GM12878 (cell line): ENCODE measurements at regions not wholly inside any gene's neighbourhood (a gene's known extent, or its start where the extent isn't known, plus 50 kb on each side); places are given as distances from the start of the nearest gene placed in this dataset.

Source experiments
- ATAC-seq: fragments of 200-7000 bp; cut with Tn5 transposase; 3 replicates; pipeline ENCODE4 v1.9.1; 2020; ENCODE audit warnings: mild to moderate bottlenecking, moderate library complexity
- BruUV-seq: library from RNA; stranded (reverse); fragments of 400-500 nt; replicated peaks from 2 replicates; lab custom pipeline; 2021; lab: Mats Ljungman, UMichigan
- CTCF ChIA-PET: fragments of 300-600 bp; sonication (Branson Sonifier 250); formaldehyde crosslinking; extraction: SDS; loops from one replicate; lab custom pipeline; 2021; ENCODE audit warnings: inconsistent platforms; lab: Yijun Ruan, JAX
- POLR2A ChIA-PET: fragments of 350-600 bp; formaldehyde crosslinking; extraction: SDS; loops from one replicate; lab custom pipeline; 2021; ENCODE audit warnings: inconsistent platforms; lab: Charles Lee
- RAD21 ChIA-PET: fragments of 300-600 bp; sonication (Branson Sonifier 250); formaldehyde crosslinking; loops from one replicate; lab custom pipeline; 2023; ENCODE audit warnings: antibody characterized with exemption; ENCODE audit not compliant: unreplicated experiment; lab: Charles Lee
- SMC1A ChIA-PET: fragments of 300-600 bp; sonication (Branson Sonifier 250); formaldehyde crosslinking; loops from one replicate; lab custom pipeline; 2023; ENCODE audit not compliant: unreplicated experiment, uncharacterized antibody; lab: Charles Lee
- DNase-seq: peaks from one replicate; pipeline ENCODE4 v3.0.0-alpha.2; 2011; ENCODE audit warnings: low read depth, low spot score
- FAIRE-seq: peaks from 3 replicates; lab custom pipeline; 2011; peaks lifted over from hg19 to GRCh38; lab: Jason Lieb, UNC
- H2AFZ ChIP-seq: 2 replicates; pipeline ENCODE4 v1.6.0; 2011; ENCODE audit warnings: low read depth, low read length, control low read depth; ENCODE audit not compliant: control insufficient read depth
- H3K27ac ChIP-seq: 2 replicates; pipeline ENCODE4 v1.5.1; 2011; ENCODE audit warnings: control low read depth; ENCODE audit not compliant: control insufficient read depth, insufficient read depth
- H3K27me3 ChIP-seq, 2 experiments: replicated peaks in 1 of 2; 2 replicates each; pipeline versions ENCODE4 v1.6.0 to v1.6.1; 2011; ENCODE audit warnings: low read length in 1 of 2; ENCODE audit not compliant: control insufficient read depth in 2 of 2, insufficient read depth in 2 of 2
- H3K36me3 ChIP-seq, 2 experiments: 2 replicates each; pipeline ENCODE4 v1.5.1; 2011; ENCODE audit warnings: low read length in 1 of 2; ENCODE audit not compliant: control insufficient read depth in 2 of 2, insufficient read depth in 2 of 2
- H3K4me1 ChIP-seq: 2 replicates; pipeline ENCODE4 v1.6.1; 2011; ENCODE audit warnings: mild to moderate bottlenecking, low read length, moderate library complexity, mixed read lengths; ENCODE audit not compliant: control insufficient read depth, insufficient read depth
- H3K4me2 ChIP-seq: 2 replicates; pipeline ENCODE4 v1.6.0; 2011; ENCODE audit warnings: control low read depth; ENCODE audit not compliant: control insufficient read depth, insufficient read depth
- H3K4me3 ChIP-seq: fragments of 200-600 bp; sonication (generic); 2 replicates; pipeline ENCODE4 v1.5.1; 2016
- H3K79me2 ChIP-seq: 2 replicates; pipeline ENCODE4 v1.6.0; 2011; ENCODE audit warnings: low read length; ENCODE audit not compliant: control insufficient read depth, insufficient read depth
- H3K9ac ChIP-seq: 2 replicates; pipeline ENCODE4 v1.8.0; 2011; ENCODE audit warnings: low read length, control low read depth, mixed read lengths; ENCODE audit not compliant: control insufficient read depth, insufficient read depth
- H3K9me3 ChIP-seq: replicated peaks from 3 replicates; pipeline ENCODE4 v1.5.1; 2011; ENCODE audit warnings: mild to moderate bottlenecking, low read length; ENCODE audit not compliant: control insufficient read depth, insufficient read depth
- H4K20me1 ChIP-seq: 2 replicates; pipeline ENCODE4 v1.6.0; 2011; ENCODE audit not compliant: control insufficient read depth, insufficient read depth
- BMI1 ChIP-seq: fragments of 450-650 bp; IDR thresholded peaks from 2 replicates; pipeline ENCODE4 v1.6.1; 2016; ENCODE audit warnings: mild to moderate bottlenecking, moderate library complexity, borderline replicate concordance
- CREM ChIP-seq: IDR thresholded peaks from 2 replicates; pipeline ENCODE4 v1.6.1; 2014; ENCODE audit warnings: antibody characterized with exemption, low read depth
- ESRRA ChIP-seq: IDR thresholded peaks from 2 replicates; pipeline ENCODE4 v1.6.1; 2012; ENCODE audit warnings: mild to moderate bottlenecking, low read length, improper control_type of control experiment
- HDGF ChIP-seq: fragments of 450-650 bp; IDR thresholded peaks from 2 replicates; pipeline ENCODE4 v1.6.1; 2016; ENCODE audit warnings: antibody characterized with exemption
- KLF5 ChIP-seq: fragments of 450-650 bp; IDR thresholded peaks from 2 replicates; pipeline ENCODE4 v1.6.1; 2014; ENCODE audit warnings: mild to moderate bottlenecking; ENCODE audit not compliant: partially characterized antibody
- MYC ChIP-seq: IDR thresholded peaks from 2 replicates; pipeline ENCODE4 v1.6.1; 2011; ENCODE audit warnings: mild to moderate bottlenecking, low read length, moderate library complexity, inconsistent platforms; ENCODE audit not compliant: insufficient read depth, insufficient replicate concordance, insufficient read length, severe bottlenecking
- POLR2A ChIP-seq: IDR thresholded peaks from 2 replicates; pipeline ENCODE4 v1.6.1; 2011; ENCODE audit warnings: low read depth, mild to moderate bottlenecking, low read length
- POLR2AphosphoS5 ChIP-seq: IDR thresholded peaks from 2 replicates; pipeline ENCODE4 v1.6.1; 2011; ENCODE audit warnings: mild to moderate bottlenecking, low read length, inconsistent platforms
- SMAD5 ChIP-seq: IDR thresholded peaks from 2 replicates; pipeline ENCODE4 v1.6.1; 2016; ENCODE audit warnings: antibody characterized with exemption, low read depth
- SMARCA5 ChIP-seq: fragments of 450-650 bp; IDR thresholded peaks from 2 replicates; pipeline ENCODE4 v1.6.1; 2017; ENCODE audit warnings: mild to moderate bottlenecking
- TBL1XR1 ChIP-seq: IDR thresholded peaks from 2 replicates; pipeline ENCODE4 v1.6.1; 2012; ENCODE audit warnings: low read depth, low read length, improper control_type of control experiment
- in situ Hi-C: fragments of 300-500 bp; cut with MboI; formaldehyde crosslinking; loops from 9 replicates; pipeline ENCODE4 v1.14.3; 2018; ENCODE audit warnings: mixed read lengths
- intact Hi-C: fragments of 100-400 bp; cut with micrococcal nuclease; formaldehyde crosslinking; loops from one replicate; pipeline ENCODE4 v1.14.2; 2022; ENCODE audit not compliant: unreplicated experiment
- TF ChIP-seq, protein P1 (sequence below): fragments of 450-650 bp; IDR thresholded peaks from 2 replicates; pipeline ENCODE4 v1.6.1; 2014; ENCODE audit warnings: mild to moderate bottlenecking
- TF ChIP-seq, protein P2 (sequence below): IDR thresholded peaks from 2 replicates; pipeline ENCODE4 v1.6.1; 2012; ENCODE audit warnings: low read depth, low read length, improper control_type of control experiment
- TF ChIP-seq, protein P3 (sequence below): fragments of 450-650 bp; formaldehyde crosslinking; IDR thresholded peaks from 2 replicates; pipeline ENCODE4 v1.4.0; 2020; ENCODE audit warnings: mild to moderate bottlenecking, moderate library complexity

DNA sequence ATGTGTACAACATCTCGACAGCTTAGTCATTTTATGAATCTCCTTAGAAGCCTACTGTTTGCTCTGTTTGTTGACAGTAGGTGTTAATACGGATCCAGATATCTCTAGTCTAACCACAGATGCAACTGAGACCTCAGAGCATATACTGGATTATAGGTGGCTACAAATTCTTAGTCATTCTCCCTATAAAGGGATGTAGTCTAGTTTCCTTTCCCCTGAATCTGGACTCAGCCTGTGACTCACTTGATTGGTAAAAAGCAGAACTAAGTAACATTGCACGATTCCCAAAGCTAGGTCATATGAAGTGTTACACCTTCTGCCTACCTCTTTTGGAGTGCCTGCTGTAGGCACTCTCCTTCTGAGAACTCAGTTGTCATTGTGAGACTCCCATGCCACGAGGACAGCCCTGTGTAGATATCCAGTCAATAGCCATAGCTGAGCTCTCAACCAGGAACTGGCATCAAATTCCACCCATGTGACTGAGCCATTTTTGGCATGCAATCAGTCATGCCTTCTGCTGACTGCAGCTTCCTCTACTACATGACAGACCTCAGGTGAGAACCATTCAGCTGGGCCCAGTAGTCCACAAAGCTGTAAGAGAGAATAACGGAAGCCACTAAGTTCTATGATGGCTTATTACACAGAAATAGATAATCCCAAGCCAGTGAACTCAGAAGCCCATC is 135.9 kb upstream of the CHRM3 start (continued):
- TF ChIP-seq, protein P1, sequence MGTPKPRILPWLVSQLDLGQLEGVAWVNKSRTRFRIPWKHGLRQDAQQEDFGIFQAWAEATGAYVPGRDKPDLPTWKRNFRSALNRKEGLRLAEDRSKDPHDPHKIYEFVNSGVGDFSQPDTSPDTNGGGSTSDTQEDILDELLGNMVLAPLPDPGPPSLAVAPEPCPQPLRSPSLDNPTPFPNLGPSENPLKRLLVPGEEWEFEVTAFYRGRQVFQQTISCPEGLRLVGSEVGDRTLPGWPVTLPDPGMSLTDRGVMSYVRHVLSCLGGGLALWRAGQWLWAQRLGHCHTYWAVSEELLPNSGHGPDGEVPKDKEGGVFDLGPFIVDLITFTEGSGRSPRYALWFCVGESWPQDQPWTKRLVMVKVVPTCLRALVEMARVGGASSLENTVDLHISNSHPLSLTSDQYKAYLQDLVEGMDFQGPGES = no peak
- TF ChIP-seq, all 136 proteins: peak for 0

DNA sequence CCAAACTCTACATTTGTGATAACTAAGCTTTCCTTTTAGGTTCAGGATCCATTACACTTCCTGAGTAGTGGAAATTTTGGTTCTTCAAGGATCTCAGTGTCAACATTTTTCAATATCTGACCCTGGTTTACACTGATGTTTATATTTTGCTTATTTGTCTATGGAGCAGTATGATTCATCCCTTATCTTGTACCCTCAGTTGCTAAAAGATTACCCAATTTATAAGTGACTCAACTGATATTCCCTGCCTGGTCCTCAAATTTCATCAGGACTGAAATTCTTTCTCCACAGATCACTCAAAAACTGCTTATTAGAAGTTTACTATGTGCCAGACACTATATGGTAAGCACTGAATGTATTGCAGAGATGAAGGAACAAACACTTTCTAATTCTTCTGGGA is 139.1 kb upstream of the CHRM3 start:
- ChIA-PET CTCF (no interaction called here), RAD21 (no interaction called here)

More for the DNA sequence above, 139.1 kb upstream of the CHRM3 start:
- Histone ChIP-seq H3K9ac (no peak overlapping the region), H3K4me1 (no peaks in the 10 kb centered on the region), H4K20me1 (no peaks in the 10 kb centered on the region), H3K36me3 (no peaks in the 10 kb centered on the region), H3K9me3 (no peaks in the 10 kb centered on the region), H3K27me3 (no peaks in the 10 kb centered on the region), H2AFZ (no peak overlapping the region), H3K27ac (no peak overlapping the region), H3K79me2 (no peaks in the 10 kb centered on the region), H3K4me3 (no peak overlapping the region), H3K4me2 (no peak overlapping the region)
- in situ Hi-C loops (no loop called here), intact Hi-C loops (no loop called here)
- ATAC-seq (no peak), FAIRE-seq (no peak), DNase-seq (no peak)
- SMC1A ChIA-PET = no interaction called here
- TF ChIP-seq, protein P2, sequence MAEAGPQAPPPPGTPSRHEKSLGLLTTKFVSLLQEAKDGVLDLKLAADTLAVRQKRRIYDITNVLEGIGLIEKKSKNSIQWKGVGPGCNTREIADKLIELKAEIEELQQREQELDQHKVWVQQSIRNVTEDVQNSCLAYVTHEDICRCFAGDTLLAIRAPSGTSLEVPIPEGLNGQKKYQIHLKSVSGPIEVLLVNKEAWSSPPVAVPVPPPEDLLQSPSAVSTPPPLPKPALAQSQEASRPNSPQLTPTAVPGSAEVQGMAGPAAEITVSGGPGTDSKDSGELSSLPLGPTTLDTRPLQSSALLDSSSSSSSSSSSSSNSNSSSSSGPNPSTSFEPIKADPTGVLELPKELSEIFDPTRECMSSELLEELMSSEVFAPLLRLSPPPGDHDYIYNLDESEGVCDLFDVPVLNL = no peak
- TF ChIP-seq HDGF (no peak), ESRRA (no peak), POLR2AphosphoS5 (no peak), POLR2A (no peak), KLF5 (no peak), TBL1XR1 (no peak), SMARCA5 (no peak), CREM (no peak), SMAD5 (no peak), MYC (no peak), BMI1 (no peak)
- TF ChIP-seq, protein P3, sequence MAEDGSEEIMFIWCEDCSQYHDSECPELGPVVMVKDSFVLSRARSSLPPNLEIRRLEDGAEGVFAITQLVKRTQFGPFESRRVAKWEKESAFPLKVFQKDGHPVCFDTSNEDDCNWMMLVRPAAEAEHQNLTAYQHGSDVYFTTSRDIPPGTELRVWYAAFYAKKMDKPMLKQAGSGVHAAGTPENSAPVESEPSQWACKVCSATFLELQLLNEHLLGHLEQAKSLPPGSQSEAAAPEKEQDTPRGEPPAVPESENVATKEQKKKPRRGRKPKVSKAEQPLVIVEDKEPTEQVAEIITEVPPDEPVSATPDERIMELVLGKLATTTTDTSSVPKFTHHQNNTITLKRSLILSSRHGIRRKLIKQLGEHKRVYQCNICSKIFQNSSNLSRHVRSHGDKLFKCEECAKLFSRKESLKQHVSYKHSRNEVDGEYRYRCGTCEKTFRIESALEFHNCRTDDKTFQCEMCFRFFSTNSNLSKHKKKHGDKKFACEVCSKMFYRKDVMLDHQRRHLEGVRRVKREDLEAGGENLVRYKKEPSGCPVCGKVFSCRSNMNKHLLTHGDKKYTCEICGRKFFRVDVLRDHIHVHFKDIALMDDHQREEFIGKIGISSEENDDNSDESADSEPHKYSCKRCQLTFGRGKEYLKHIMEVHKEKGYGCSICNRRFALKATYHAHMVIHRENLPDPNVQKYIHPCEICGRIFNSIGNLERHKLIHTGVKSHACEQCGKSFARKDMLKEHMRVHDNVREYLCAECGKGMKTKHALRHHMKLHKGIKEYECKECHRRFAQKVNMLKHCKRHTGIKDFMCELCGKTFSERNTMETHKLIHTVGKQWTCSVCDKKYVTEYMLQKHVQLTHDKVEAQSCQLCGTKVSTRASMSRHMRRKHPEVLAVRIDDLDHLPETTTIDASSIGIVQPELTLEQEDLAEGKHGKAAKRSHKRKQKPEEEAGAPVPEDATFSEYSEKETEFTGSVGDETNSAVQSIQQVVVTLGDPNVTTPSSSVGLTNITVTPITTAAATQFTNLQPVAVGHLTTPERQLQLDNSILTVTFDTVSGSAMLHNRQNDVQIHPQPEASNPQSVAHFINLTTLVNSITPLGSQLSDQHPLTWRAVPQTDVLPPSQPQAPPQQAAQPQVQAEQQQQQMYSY = no peak
- POLR2A ChIA-PET = no interaction called here
- no TSS peak for BruUV-seq
